ENCODE measurements at regions not wholly inside any gene's neighbourhood (a gene's known extent, or its start where the extent isn't known, plus 50 kb on each side); places are given as distances from the start of the nearest gene placed in this dataset.

- TF ChIP-seq ADNP (CRISPR knock-in tag; IDR thresholded peaks at IDR 0.05) (no peak), ZSCAN12 (CRISPR knock-in tag; IDR thresholded peaks at IDR 0.05) (no peak), ZSCAN29 (CRISPR knock-in tag; conservative IDR thresholded peaks at IDR 0.05) (no peak)
Measured at GRCh38 chr7:153838591-153838990, 213.6 kb upstream of the DPP6 start (continued).

- Histone ChIP-seq H3K27ac (ENCODE audit: extremely low read length, insufficient read depth, low read length) (no peak overlapping the region), H3K9me3 (ENCODE audit: low read length) (peaks cover 15% of the 10 kb centered on the region), H3K4me3 (replicated peaks in 1 of 3; ENCODE audit: insufficient read depth in 1 of 3, low read depth in 2 of 3, low read length in 3 of 3) (no peak overlapping the region), H3K9ac (ENCODE audit: insufficient read depth, low read depth, low read length) (no peak overlapping the region), H4K20me1 (ENCODE audit: insufficient read depth, low read length) (no peaks in the 10 kb centered on the region), H3K79me2 (ENCODE audit: insufficient read depth, low read length) (no peaks in the 10 kb centered on the region), H2AFZ (ENCODE audit: low read length) (no peak overlapping the region), H3K4me1 (ENCODE audit: insufficient read depth, low read length) (no peaks in the 10 kb centered on the region), H3K36me3 (replicated peaks in 1 of 2; ENCODE audit: control insufficient read depth in 1 of 2, insufficient read depth in 2 of 2, low read length in 2 of 2) (no peaks in the 10 kb centered on the region), H3K27me3 (ENCODE audit: control insufficient read depth in 1 of 2, insufficient read depth in 2 of 2, low read length in 2 of 2) (no peaks in the 10 kb centered on the region), H3K4me2 (ENCODE audit: low read depth, low read length) (no peak overlapping the region)
- ChIA-PET POLR2A (no interaction called here), CTCF (ENCODE audit: low intra/inter-chr PET ratio, low total read pairs) (no interaction called here)
- TF ChIP-seq KDM4B (CRISPR knock-in tag; IDR thresholded peaks at IDR 0.05) (no peak), MAFF (IDR thresholded peaks at IDR 0.05; ENCODE audit: low read depth, low read length) (no peak), PITX1 (CRISPR knock-in tag; IDR thresholded peaks at IDR 0.05) (no peak), ZNF331 (CRISPR knock-in tag; IDR thresholded peaks at IDR 0.05) (no peak), ZFP36 (IDR thresholded peaks at IDR 0.05; ENCODE audit: borderline replicate concordance, low read depth, low read length, partially characterized antibody) (no peak), ZNF572 (CRISPR knock-in tag; IDR thresholded peaks at IDR 0.05) (no peak), REPIN1 (CRISPR knock-in tag; IDR thresholded peaks at IDR 0.05; ENCODE audit: borderline replicate concordance, low read depth) (no peak), TBP (CRISPR knock-in tag; IDR thresholded peaks at IDR 0.05) (no peak)
- intact Hi-C loops (cut with micrococcal nuclease; ENCODE audit: unreplicated experiment): no loop called here
- no TSS peak for BruUV-seq (replicated peaks)
- no peak for DNase-seq (ENCODE audit: low spot score)
- WGBS (ENCODE audit: low lambda C conversion rate): 49% methylated on average over 4 of the region's 5 CpGs
- ATAC-seq: no peak
- in situ Hi-C loops (cut with HindIII; ENCODE audit: extremely low pct_ligation_motif_present, low pct_unique_long_range_greater_than_20kb): no loop called here
- no peak for FAIRE-seq
Measured at GRCh38 chr7:153840861-153841260, 211.3 kb upstream of the DPP6 start.
